ENCODE measurements at regions not wholly inside any gene's neighbourhood (a gene's known extent, or its start where the extent isn't known, plus 50 kb on each side); places are given as distances from the start of the nearest gene placed in this dataset.

- H3K4me1 Mint-ChIP-seq, result no peaks in the 10 kb centered on the region
- no peaks in the 10 kb centered on the region for H3K36me3 ChIP-seq (ENCODE audit: control insufficient read depth in 2 of 3, insufficient read depth in 3 of 3, low read length in 3 of 3)
- intact Hi-C loops (cut with micrococcal nuclease), result no loop called here
- no peak for ATAC-seq
- ChIA-PET CTCF (no interaction called here), POLR2A (no interaction called here)
- H3K27ac Mint-ChIP-seq, result no peak overlapping the region
- H3K27me3 ChIP-seq (ENCODE audit: control insufficient read depth in 2 of 2, insufficient read depth in 2 of 2, low read length in 2 of 2), result no peaks in the 10 kb centered on the region
- H3K27me3 Mint-ChIP-seq, result peaks cover 4 to 30% (median 7%) of the 10 kb centered on the region in 5 donors
- peaks cover under 1 to 19% (median 11%) of the 10 kb centered on the region in 11 donors for H3K9me3 Mint-ChIP-seq
- H3K4me3 Mint-ChIP-seq, result no peak overlapping the region
- H3K4me3 ChIP-seq (ENCODE audit: low read length), result no peak overlapping the region
- H3K9me3 ChIP-seq (ENCODE audit: control insufficient read depth in 2 of 3, low read length in 3 of 3), result peaks cover 0 to 8% (median 0%) of the 10 kb centered on the region in 3 experiments
- DNase-seq, result no peak
- no peak overlapping the region for H3K27ac ChIP-seq (ENCODE audit: low read depth, low read length)
- H3K4me1 ChIP-seq (ENCODE audit: control insufficient read depth in 2 of 2, insufficient read depth in 2 of 2, low read length in 2 of 2), result no peaks in the 10 kb centered on the region
- peaks cover 0 to 5% (median 0%) of the 10 kb centered on the region in 5 donors for H3K36me3 Mint-ChIP-seq
These were observed 157.7 kb downstream of the CCNG2 start for GRCh38 chr4:77314697-77315096.

GRCh38 chr4:77327151-77327550, 170.1 kb downstream of the CCNG2 start:
- ChIA-PET CTCF (no interaction called here), POLR2A (no interaction called here)
- peaks cover 6 to 54% (median 30%) of the 10 kb centered on the region in 5 donors for H3K27me3 Mint-ChIP-seq
- H3K9me3 ChIP-seq (ENCODE audit: control insufficient read depth in 2 of 3, low read length in 3 of 3), result peaks cover 0 to 1% (median 0%) of the 10 kb centered on the region in 3 experiments
- no peaks in the 10 kb centered on the region for H3K27me3 ChIP-seq (ENCODE audit: control insufficient read depth in 2 of 2, insufficient read depth in 2 of 2, low read length in 2 of 2)
- no peaks in the 10 kb centered on the region for H3K36me3 ChIP-seq (ENCODE audit: control insufficient read depth in 2 of 3, insufficient read depth in 3 of 3, low read length in 3 of 3)
- H3K4me1 ChIP-seq (ENCODE audit: control insufficient read depth in 2 of 2, insufficient read depth in 2 of 2, low read length in 2 of 2), result no peaks in the 10 kb centered on the region
- intact Hi-C loops (cut with micrococcal nuclease), result no loop called here
- no peak for ATAC-seq
- no peaks in the 10 kb centered on the region for H3K36me3 Mint-ChIP-seq
- H3K4me3 Mint-ChIP-seq, result no peak overlapping the region
- no peak overlapping the region for H3K4me3 ChIP-seq (ENCODE audit: low read length)
- no peak overlapping the region for H3K27ac Mint-ChIP-seq
- no peak overlapping the region for H3K27ac ChIP-seq (ENCODE audit: low read depth, low read length)
- H3K9me3 Mint-ChIP-seq, result peaks cover 0 to 35% (median 11%) of the 10 kb centered on the region in 11 donors
- DNase-seq, result no peak
- H3K4me1 Mint-ChIP-seq, result no peaks in the 10 kb centered on the region

GRCh38 chr4:77332696-77333270, 175.8 kb downstream of the CCNG2 start:
- CTCF ChIA-PET, result no interaction called here
- H3K4me1 ChIP-seq (ENCODE audit: control insufficient read depth in 2 of 2, insufficient read depth in 2 of 2, low read length in 2 of 2), result no peaks in the 10 kb centered on the region
- H3K27ac ChIP-seq (ENCODE audit: low read depth, low read length), result no peak overlapping the region
- H3K4me3 ChIP-seq (ENCODE audit: low read length), result no peak overlapping the region
- H3K9me3 ChIP-seq (ENCODE audit: control insufficient read depth in 2 of 3, low read length in 3 of 3), result peaks cover 0 to 20% (median 0%) of the 10 kb centered on the region in 3 experiments
- ATAC-seq, result no peak
- peaks cover 0 to 2% (median 0%) of the 10 kb centered on the region in 5 donors for H3K36me3 Mint-ChIP-seq
- peaks cover 4 to 63% (median 19%) of the 10 kb centered on the region in 11 donors for H3K9me3 Mint-ChIP-seq
- H3K27me3 Mint-ChIP-seq, result peaks cover 0 to 18% (median 14%) of the 10 kb centered on the region in 5 donors
- DNase-seq, result no peak
- no peak overlapping the region for H3K27ac Mint-ChIP-seq
- POLR2A ChIA-PET, result interaction anchor here (1.2 kb wide), 1 partner anchor 11 kb away, joined by 3 read pairs; no protein-coding TSS in a partner anchor
- H3K36me3 ChIP-seq (ENCODE audit: control insufficient read depth in 2 of 3, insufficient read depth in 3 of 3, low read length in 3 of 3), result no peaks in the 10 kb centered on the region
- no peak overlapping the region for H3K4me3 Mint-ChIP-seq
- H3K27me3 ChIP-seq (ENCODE audit: control insufficient read depth in 2 of 2, insufficient read depth in 2 of 2, low read length in 2 of 2), result no peaks in the 10 kb centered on the region
- H3K4me1 Mint-ChIP-seq, result no peaks in the 10 kb centered on the region
- intact Hi-C loops (cut with micrococcal nuclease), result no loop called here

- Mint-ChIP-seq H3K4me3 (no peak overlapping the region), H3K36me3 (peaks cover 0 to 2% (median 0%) of the 10 kb centered on the region in 5 donors), H3K27ac (no peak overlapping the region), H3K27me3 (peaks cover 4 to 27% (median 13%) of the 10 kb centered on the region in 5 donors), H3K4me1 (no peaks in the 10 kb centered on the region), H3K9me3 (peaks cover 4 to 46% (median 27%) of the 10 kb centered on the region in 11 donors)
- Histone ChIP-seq H3K4me1 (ENCODE audit: control insufficient read depth in 2 of 2, insufficient read depth in 2 of 2, low read length in 2 of 2) (no peaks in the 10 kb centered on the region), H3K4me3 (ENCODE audit: low read length) (no peak overlapping the region), H3K27ac (ENCODE audit: low read depth, low read length) (no peak overlapping the region), H3K36me3 (ENCODE audit: control insufficient read depth in 2 of 3, insufficient read depth in 3 of 3, low read length in 3 of 3) (no peaks in the 10 kb centered on the region), H3K9me3 (ENCODE audit: control insufficient read depth in 2 of 3, low read length in 3 of 3) (peaks cover 0 to 20% (median 0%) of the 10 kb centered on the region in 3 experiments), H3K27me3 (ENCODE audit: control insufficient read depth in 2 of 2, insufficient read depth in 2 of 2, low read length in 2 of 2) (no peaks in the 10 kb centered on the region)
- intact Hi-C loops (cut with micrococcal nuclease), result no loop called here
- no peak for DNase-seq
- no peak for ATAC-seq
- CTCF ChIA-PET, result no interaction called here
- POLR2A ChIA-PET, result no interaction called here
These were observed 179.6 kb downstream of the CCNG2 start for GRCh38 chr4:77336411-77337142.

- no peak overlapping the region for H3K27ac Mint-ChIP-seq
- H3K27ac ChIP-seq (ENCODE audit: low read depth, low read length), result no peak overlapping the region
- CTCF ChIA-PET, result no interaction called here
- H3K9me3 ChIP-seq (ENCODE audit: control insufficient read depth in 2 of 3, low read length in 3 of 3), result peaks cover 0 to 13% (median 0%) of the 10 kb centered on the region in 3 experiments
- DNase-seq (no peak), ATAC-seq (no peak)
- H3K36me3 Mint-ChIP-seq, result peaks cover 0 to 5% (median 0%) of the 10 kb centered on the region in 5 donors
- H3K27me3 ChIP-seq (ENCODE audit: control insufficient read depth in 2 of 2, insufficient read depth in 2 of 2, low read length in 2 of 2), result no peaks in the 10 kb centered on the region
- intact Hi-C loops (cut with micrococcal nuclease), result no loop called here
- peaks cover 6 to 33% (median 24%) of the 10 kb centered on the region in 11 donors for H3K9me3 Mint-ChIP-seq
- no peak overlapping the region for H3K4me3 Mint-ChIP-seq
- POLR2A ChIA-PET, result no interaction called here
- H3K27me3 Mint-ChIP-seq, result peaks cover 10 to 45% (median 29%) of the 10 kb centered on the region in 5 donors
- no peak overlapping the region for H3K4me3 ChIP-seq (ENCODE audit: low read length)
- no peaks in the 10 kb centered on the region for H3K4me1 ChIP-seq (ENCODE audit: control insufficient read depth in 2 of 2, insufficient read depth in 2 of 2, low read length in 2 of 2)
- H3K36me3 ChIP-seq (ENCODE audit: control insufficient read depth in 2 of 3, insufficient read depth in 3 of 3, low read length in 3 of 3), result no peaks in the 10 kb centered on the region
- H3K4me1 Mint-ChIP-seq, result no peaks in the 10 kb centered on the region
These were observed 185.3 kb downstream of the CCNG2 start for GRCh38 chr4:77342170-77342810.

- H3K27ac Mint-ChIP-seq, result no peak overlapping the region
These were observed 187.0 kb downstream of the CCNG2 start for GRCh38 chr4:77344001-77344400.

More at GRCh38 chr4:77344001-77344400, 187.0 kb downstream of the CCNG2 start:
- Histone ChIP-seq H3K27ac (ENCODE audit: low read depth, low read length) (no peak overlapping the region), H3K27me3 (ENCODE audit: control insufficient read depth in 2 of 2, insufficient read depth in 2 of 2, low read length in 2 of 2) (no peaks in the 10 kb centered on the region), H3K4me3 (ENCODE audit: low read length) (no peak overlapping the region), H3K9me3 (ENCODE audit: control insufficient read depth in 2 of 3, low read length in 3 of 3) (peaks cover 0 to 13% (median 0%) of the 10 kb centered on the region in 3 experiments), H3K36me3 (ENCODE audit: control insufficient read depth in 2 of 3, insufficient read depth in 3 of 3, low read length in 3 of 3) (no peaks in the 10 kb centered on the region), H3K4me1 (ENCODE audit: control insufficient read depth in 2 of 2, insufficient read depth in 2 of 2, low read length in 2 of 2) (no peaks in the 10 kb centered on the region)
- H3K9me3 Mint-ChIP-seq, result peaks cover 6 to 29% (median 24%) of the 10 kb centered on the region in 11 donors
- ATAC-seq (no peak), DNase-seq (no peak)
- peaks cover 0 to 5% (median 0%) of the 10 kb centered on the region in 5 donors for H3K36me3 Mint-ChIP-seq
- peaks cover 8 to 41% (median 26%) of the 10 kb centered on the region in 5 donors for H3K27me3 Mint-ChIP-seq
- ChIA-PET CTCF (no interaction called here), POLR2A (no interaction called here)
- no peak overlapping the region for H3K4me3 Mint-ChIP-seq
- H3K4me1 Mint-ChIP-seq, result no peaks in the 10 kb centered on the region
- intact Hi-C loops (cut with micrococcal nuclease), result no loop called here
